ENCODE measurements at regions not wholly inside any gene's neighbourhood (a gene's known extent, or its start where the extent isn't known, plus 50 kb on each side); places are given as distances from the start of the nearest gene placed in this dataset.
A peak's percentile ranks its signal among the peaks of the same experiment; 100 is the strongest.

DNA sequence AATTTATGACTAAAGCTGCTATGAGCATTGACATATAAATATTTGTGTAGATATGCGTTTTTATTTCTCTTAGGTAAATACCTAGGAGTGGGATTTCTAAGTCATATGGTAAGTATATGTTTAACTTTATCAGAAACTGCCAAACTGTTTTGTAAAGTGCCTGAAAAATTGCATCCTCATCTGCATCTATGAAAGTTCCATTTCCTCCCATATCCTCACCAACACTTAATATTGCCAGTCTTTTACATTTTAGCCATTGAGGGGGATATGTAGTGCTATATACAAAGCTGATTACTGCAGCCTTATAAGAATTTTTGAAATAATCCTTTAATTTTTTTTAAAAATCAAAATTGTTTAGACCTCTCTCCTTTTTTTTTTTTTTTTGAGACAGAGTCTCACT lies 123.1 kb upstream of the SPRY4 start:
- Histone ChIP-seq H3K4me1 (ENCODE audit: insufficient read depth, low read length) (peaks cover 12% of the 10 kb centered on the region), H3K4me3 (ENCODE audit: low read length) (no peak overlapping the region), H3K9me3 (ENCODE audit: insufficient read depth, low read depth, low read length) (no peaks in the 10 kb centered on the region; the same call in 1 of the 2 replicates), H3K36me3 (ENCODE audit: insufficient read depth, low read length) (no peaks in the 10 kb centered on the region), H3K27me3 (ENCODE audit: insufficient read depth, low read length) (no peaks in the 10 kb centered on the region), H3K27ac (ENCODE audit: low read depth, low read length) (no peak overlapping the region), H3K9ac (ENCODE audit: low read depth, low read length) (no peak overlapping the region)
- WGBS, result 88% methylated on average over 1 of the region's 1 CpG

DNA sequence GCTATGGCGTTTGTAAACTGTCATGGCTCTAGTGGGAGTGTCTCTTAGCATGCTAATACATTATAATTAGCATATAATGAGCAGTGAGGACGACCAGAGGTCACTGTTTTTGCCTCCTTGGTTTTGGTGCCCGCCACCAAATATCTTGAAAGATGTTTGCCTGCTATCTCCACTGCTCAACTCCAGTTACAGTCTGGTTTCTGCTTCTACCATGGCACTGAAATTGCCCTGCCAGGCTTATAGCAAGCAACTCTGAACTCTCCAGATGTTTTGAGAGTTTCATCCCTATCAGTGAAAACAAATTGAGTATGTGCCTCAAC lies 122.1 kb upstream of the SPRY4 start:
- H3K9me3 ChIP-seq (ENCODE audit: insufficient read depth, low read depth, low read length), result no peaks in the 10 kb centered on the region; the same call in 1 of the 2 replicates
- no peaks in the 10 kb centered on the region for H3K27me3 ChIP-seq (ENCODE audit: insufficient read depth, low read length)
- H3K27ac ChIP-seq (ENCODE audit: low read depth, low read length), result no peak overlapping the region
- no peak overlapping the region for H3K9ac ChIP-seq (ENCODE audit: low read depth, low read length)
- no peaks in the 10 kb centered on the region for H3K36me3 ChIP-seq (ENCODE audit: insufficient read depth, low read length)
- 65% methylated on average over 2 of the region's 3 CpGs for WGBS
- no peak overlapping the region for H3K4me3 ChIP-seq (ENCODE audit: low read length)
- H3K4me1 ChIP-seq (ENCODE audit: insufficient read depth, low read length), result peaks cover 12% of the 10 kb centered on the region

DNA sequence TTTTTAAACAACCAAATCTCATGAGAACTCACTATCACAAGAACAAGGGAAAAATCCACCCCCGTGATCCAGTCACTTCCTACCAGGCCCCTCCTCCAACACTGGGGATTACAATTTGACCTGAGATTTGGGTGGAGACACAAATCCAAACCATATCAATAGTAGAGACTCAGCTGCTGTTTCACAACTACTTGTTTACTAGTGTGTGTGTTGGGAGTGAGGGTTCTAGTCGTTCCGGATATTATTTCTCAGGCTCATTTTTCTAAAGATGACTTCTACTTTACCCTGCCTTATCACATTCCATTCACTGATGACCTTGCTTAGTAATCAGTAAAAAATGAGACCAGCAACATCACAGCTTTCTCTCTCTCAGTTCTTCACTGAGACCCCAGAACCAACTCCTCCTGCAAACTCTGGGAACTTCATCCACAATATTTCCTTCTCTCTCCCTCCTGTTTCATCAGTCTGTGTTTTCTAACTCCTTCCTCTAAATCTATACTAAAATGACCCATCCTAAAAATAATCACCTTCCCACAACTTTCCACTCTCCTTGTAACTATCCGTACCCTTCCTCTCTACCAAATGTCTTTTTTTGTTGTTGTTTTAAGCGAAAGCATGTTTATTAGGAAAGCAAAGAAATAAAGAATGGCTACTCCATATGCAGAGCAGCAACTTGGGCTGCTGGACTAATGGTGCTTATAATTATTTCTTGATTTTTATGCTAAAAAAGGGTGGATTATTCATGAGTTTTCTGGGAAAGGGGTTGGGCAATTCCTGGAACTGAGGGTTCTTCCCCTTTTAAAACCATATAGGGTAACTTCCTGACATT lies 121.5 kb upstream of the SPRY4 start:
- 86% methylated on average over 3 of the region's 5 CpGs for WGBS
- Histone ChIP-seq H3K9ac (ENCODE audit: low read depth, low read length) (no peak overlapping the region), H3K4me1 (ENCODE audit: insufficient read depth, low read length) (peaks cover 12% of the 10 kb centered on the region), H3K9me3 (ENCODE audit: insufficient read depth, low read depth, low read length) (no peaks in the 10 kb centered on the region; the same call in 1 of the 2 replicates), H3K27me3 (ENCODE audit: insufficient read depth, low read length) (no peaks in the 10 kb centered on the region), H3K36me3 (ENCODE audit: insufficient read depth, low read length) (no peaks in the 10 kb centered on the region), H3K4me3 (ENCODE audit: low read length) (no peak overlapping the region), H3K27ac (ENCODE audit: low read depth, low read length) (peak overlapping the region; percentile 17; the same call in 1 of the 2 replicates)

DNA sequence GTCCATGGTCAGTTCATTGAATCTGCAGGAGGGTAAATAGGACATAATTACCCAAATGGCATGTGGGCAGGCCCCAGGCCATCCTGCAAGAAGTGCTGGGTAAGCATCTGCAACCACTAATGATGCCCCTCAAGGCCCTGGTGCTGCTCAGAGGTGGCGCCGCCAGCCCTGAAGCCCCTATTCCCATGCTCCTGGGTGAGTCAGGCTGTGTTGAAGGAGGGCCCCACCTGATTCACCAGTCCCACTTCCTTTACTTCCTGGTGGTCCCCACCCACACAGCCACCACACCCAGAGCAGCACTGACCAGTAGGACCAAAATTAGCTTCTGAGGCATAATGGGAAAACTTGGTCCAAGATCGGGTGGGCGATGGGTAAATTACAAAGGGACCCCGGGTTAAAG lies 120.4 kb upstream of the SPRY4 start:
- no peaks in the 10 kb centered on the region for H3K36me3 ChIP-seq (ENCODE audit: insufficient read depth, low read length)
- peaks cover 12% of the 10 kb centered on the region for H3K4me1 ChIP-seq (ENCODE audit: insufficient read depth, low read length)
- WGBS, result 92% methylated on average over 5 of the region's 5 CpGs
- H3K4me3 ChIP-seq (ENCODE audit: low read length), result no peak overlapping the region
- H3K9me3 ChIP-seq (ENCODE audit: insufficient read depth, low read depth, low read length), result no peaks in the 10 kb centered on the region
- no peaks in the 10 kb centered on the region for H3K27me3 ChIP-seq (ENCODE audit: insufficient read depth, low read length)
- no peak overlapping the region for H3K9ac ChIP-seq (ENCODE audit: low read depth, low read length)
- no peak overlapping the region for H3K27ac ChIP-seq (ENCODE audit: low read depth, low read length)

DNA sequence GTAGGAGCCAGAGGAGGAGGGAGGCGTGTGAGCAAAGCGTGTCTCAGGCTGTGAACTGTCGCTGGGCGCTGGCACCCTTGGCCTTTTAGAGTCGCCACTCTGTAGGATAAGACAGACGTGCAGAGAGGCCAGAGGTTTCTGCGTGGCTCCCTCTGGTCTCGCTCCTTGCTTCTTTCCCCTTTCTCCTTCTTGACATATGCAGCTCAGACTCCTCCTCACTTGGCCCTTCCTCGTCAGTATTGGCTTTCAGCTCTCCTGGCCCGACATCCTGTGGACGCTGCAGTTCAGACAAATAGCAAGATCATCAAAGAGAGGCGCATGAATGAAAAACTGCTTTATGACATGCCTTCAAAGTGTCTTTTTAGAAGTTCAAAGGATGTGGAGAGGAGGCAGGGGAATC lies 116.8 kb upstream of the SPRY4 start:
- no peak overlapping the region for H3K27ac ChIP-seq (ENCODE audit: low read depth, low read length)
- no peak overlapping the region; the same call in 1 of the 2 replicates for H3K9ac ChIP-seq (ENCODE audit: low read depth, low read length)
- no peaks in the 10 kb centered on the region for H3K36me3 ChIP-seq (ENCODE audit: insufficient read depth, low read length)
- no peaks in the 10 kb centered on the region for H3K9me3 ChIP-seq (ENCODE audit: insufficient read depth, low read depth, low read length)
- no peak overlapping the region for H3K4me3 ChIP-seq (ENCODE audit: low read length)
- peaks cover 11% of the 10 kb centered on the region for H3K4me1 ChIP-seq (ENCODE audit: insufficient read depth, low read length)
- WGBS, result 79% methylated on average over 12 of the region's 12 CpGs
- H3K27me3 ChIP-seq (ENCODE audit: insufficient read depth, low read length), result no peaks in the 10 kb centered on the region

DNA sequence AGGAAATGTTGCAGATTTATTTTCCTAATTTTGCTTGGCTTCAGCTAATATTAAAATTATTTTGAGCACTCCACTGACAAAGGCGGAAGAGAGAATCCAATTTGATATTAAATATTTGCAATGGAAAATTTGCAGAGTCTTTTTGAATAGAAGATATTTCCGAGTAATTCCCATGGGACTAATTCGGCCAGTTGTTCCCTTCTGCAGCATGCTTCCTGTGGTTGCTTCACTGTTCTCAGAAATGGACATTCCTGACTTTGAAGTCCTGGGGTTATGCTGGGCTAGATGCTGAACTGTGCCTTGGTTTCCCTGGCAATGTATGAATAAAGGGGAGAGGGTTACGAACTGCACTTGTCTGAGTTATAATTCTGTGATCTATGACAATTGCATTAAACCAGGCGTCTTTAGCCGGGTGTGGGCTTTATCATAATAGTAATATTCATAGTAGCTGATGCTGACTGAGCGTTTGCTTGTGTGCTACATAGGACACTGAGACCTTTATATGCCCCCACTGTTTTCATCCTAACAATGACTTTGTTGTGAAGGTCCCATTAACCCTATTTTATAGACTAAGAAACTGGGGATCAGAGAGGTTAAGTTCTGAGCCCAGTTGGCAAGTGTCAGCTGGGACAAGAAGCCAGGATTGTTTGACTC lies 114.5 kb upstream of the SPRY4 start:
- no peaks in the 10 kb centered on the region for H3K4me1 ChIP-seq (ENCODE audit: insufficient read depth, low read length)
- 95% methylated on average over 7 of the region's 7 CpGs for WGBS
- H3K36me3 ChIP-seq (ENCODE audit: insufficient read depth, low read length), result no peaks in the 10 kb centered on the region
- H3K9ac ChIP-seq (ENCODE audit: low read depth, low read length), result no peak overlapping the region
- no peaks in the 10 kb centered on the region for H3K27me3 ChIP-seq (ENCODE audit: insufficient read depth, low read length)
- no peaks in the 10 kb centered on the region for H3K9me3 ChIP-seq (ENCODE audit: insufficient read depth, low read depth, low read length)
- H3K4me3 ChIP-seq (ENCODE audit: low read length), result no peak overlapping the region
- H3K27ac ChIP-seq (ENCODE audit: low read depth, low read length), result no peak overlapping the region

DNA sequence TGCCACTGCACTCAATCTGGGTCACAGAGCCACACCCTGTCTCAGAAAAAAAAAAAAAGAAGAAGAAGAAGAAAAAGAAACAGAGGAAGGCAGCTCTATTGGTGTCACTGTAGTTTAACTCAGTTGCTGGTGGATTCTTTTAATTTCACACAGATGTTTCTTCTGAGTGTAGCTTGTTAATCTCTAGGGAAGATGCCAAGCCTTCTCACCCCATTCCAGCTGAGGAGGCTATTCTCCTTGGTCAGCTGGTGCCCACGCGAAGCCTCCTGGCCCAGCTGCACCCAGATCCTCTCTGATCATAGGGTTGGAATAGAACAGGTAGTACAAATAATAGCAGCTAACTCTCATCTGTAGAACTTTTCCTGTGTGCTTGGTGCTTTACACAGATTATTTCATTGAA lies 113.8 kb upstream of the SPRY4 start:
- Histone ChIP-seq H3K4me1 (ENCODE audit: insufficient read depth, low read length) (no peaks in the 10 kb centered on the region), H3K9me3 (ENCODE audit: insufficient read depth, low read depth, low read length) (no peaks in the 10 kb centered on the region), H3K27ac (ENCODE audit: low read depth, low read length) (no peak overlapping the region), H3K27me3 (ENCODE audit: insufficient read depth, low read length) (no peaks in the 10 kb centered on the region), H3K9ac (ENCODE audit: low read depth, low read length) (no peak overlapping the region), H3K4me3 (ENCODE audit: low read length) (no peak overlapping the region), H3K36me3 (ENCODE audit: insufficient read depth, low read length) (no peaks in the 10 kb centered on the region)
- WGBS, result 100% methylated on average over 2 of the region's 2 CpGs

DNA sequence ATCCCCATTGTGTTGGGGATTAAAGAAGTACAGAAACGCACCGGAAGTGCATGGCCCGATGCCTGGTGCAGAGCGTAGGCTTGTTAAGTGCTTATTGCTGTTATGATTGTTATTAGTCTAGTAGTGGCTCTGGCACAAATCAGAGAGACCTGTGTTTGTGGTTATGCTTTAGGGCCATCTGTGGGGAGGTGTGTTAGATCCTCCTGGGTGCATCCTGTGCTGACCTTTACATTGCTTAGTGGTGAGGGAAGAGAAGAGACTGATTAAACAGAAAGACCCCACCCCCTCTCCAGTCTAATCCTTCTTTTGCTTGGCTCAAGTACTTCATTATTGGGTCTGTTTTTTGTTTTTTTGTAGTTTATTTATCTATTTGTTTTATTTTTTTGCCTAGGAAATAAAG lies 112.7 kb upstream of the SPRY4 start:
- no peak overlapping the region for H3K4me3 ChIP-seq (ENCODE audit: low read length)
- no peak overlapping the region for H3K27ac ChIP-seq (ENCODE audit: low read depth, low read length)
- no peaks in the 10 kb centered on the region for H3K36me3 ChIP-seq (ENCODE audit: insufficient read depth, low read length)
- no peaks in the 10 kb centered on the region for H3K4me1 ChIP-seq (ENCODE audit: insufficient read depth, low read length)
- WGBS, result 97% methylated on average over 4 of the region's 4 CpGs
- no peak overlapping the region for H3K9ac ChIP-seq (ENCODE audit: low read depth, low read length)
- no peaks in the 10 kb centered on the region for H3K9me3 ChIP-seq (ENCODE audit: insufficient read depth, low read depth, low read length)
- no peaks in the 10 kb centered on the region for H3K27me3 ChIP-seq (ENCODE audit: insufficient read depth, low read length)

DNA sequence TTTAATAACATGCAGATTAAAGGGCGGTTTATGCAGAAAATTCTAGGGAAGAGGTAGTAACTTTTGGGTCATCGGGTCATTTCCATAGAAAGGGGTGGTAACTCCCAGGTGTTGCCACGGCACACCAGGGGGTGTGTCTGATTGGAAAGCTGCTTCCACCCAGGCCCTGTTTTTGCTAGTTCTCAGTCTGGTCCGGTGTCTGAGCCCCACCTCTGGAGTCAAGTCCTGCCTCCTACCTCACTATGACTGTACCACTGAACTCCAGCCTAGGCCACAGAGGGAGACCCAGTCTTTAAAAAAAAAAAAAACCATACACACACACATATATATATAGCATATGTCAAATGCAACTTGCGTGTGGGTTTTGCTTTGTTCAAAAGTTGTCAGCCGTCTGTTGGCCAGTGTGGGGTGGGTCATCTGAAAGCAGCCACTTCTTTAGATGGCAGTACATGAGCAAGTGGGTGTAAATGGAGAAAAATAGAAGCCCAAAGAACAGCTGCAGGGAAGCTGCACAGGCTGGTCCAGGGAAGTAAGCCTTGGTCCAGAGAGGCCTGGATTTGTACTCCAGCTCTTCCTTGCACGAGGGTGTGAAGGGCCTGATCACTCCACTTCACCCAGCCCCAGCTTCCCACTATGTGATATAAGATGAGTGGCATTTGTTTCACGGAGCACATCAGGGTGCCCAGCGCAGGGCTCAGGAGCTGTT lies 110.7 kb upstream of the SPRY4 start:
- H3K4me1 ChIP-seq (ENCODE audit: insufficient read depth, low read length), result no peaks in the 10 kb centered on the region
- H3K9ac ChIP-seq (ENCODE audit: low read depth, low read length), result no peak overlapping the region
- no peaks in the 10 kb centered on the region for H3K36me3 ChIP-seq (ENCODE audit: insufficient read depth, low read length)
- no peaks in the 10 kb centered on the region for H3K27me3 ChIP-seq (ENCODE audit: insufficient read depth, low read length)
- no peak overlapping the region for H3K27ac ChIP-seq (ENCODE audit: low read depth, low read length)
- no peaks in the 10 kb centered on the region for H3K9me3 ChIP-seq (ENCODE audit: insufficient read depth, low read depth, low read length)
- WGBS, result 75% methylated on average over 9 of the region's 9 CpGs
- no peak overlapping the region for H3K4me3 ChIP-seq (ENCODE audit: low read length)

DNA sequence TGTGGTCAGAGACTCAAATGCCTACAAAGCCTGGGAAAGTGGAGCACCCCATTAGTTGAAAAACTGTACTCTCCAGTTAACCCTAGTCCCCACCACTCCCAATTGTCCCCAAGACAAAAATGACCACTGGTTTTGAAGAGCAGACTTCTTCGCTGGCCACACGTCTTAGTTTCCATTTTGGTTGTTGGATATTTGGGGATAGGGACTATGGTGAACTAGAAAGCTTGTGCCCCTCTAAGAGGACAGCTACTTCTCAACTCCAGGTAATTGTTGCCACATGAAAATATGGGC lies 109.4 kb upstream of the SPRY4 start:
- Histone ChIP-seq H3K27ac (ENCODE audit: low read depth, low read length) (no peak overlapping the region), H3K4me3 (ENCODE audit: low read length) (no peak overlapping the region), H3K27me3 (ENCODE audit: insufficient read depth, low read length) (no peaks in the 10 kb centered on the region), H3K9me3 (ENCODE audit: insufficient read depth, low read depth, low read length) (no peaks in the 10 kb centered on the region), H3K36me3 (ENCODE audit: insufficient read depth, low read length) (no peaks in the 10 kb centered on the region), H3K9ac (ENCODE audit: low read depth, low read length) (no peak overlapping the region), H3K4me1 (ENCODE audit: insufficient read depth, low read length) (no peaks in the 10 kb centered on the region)
- WGBS, result 90% methylated on average over 2 of the region's 2 CpGs

DNA sequence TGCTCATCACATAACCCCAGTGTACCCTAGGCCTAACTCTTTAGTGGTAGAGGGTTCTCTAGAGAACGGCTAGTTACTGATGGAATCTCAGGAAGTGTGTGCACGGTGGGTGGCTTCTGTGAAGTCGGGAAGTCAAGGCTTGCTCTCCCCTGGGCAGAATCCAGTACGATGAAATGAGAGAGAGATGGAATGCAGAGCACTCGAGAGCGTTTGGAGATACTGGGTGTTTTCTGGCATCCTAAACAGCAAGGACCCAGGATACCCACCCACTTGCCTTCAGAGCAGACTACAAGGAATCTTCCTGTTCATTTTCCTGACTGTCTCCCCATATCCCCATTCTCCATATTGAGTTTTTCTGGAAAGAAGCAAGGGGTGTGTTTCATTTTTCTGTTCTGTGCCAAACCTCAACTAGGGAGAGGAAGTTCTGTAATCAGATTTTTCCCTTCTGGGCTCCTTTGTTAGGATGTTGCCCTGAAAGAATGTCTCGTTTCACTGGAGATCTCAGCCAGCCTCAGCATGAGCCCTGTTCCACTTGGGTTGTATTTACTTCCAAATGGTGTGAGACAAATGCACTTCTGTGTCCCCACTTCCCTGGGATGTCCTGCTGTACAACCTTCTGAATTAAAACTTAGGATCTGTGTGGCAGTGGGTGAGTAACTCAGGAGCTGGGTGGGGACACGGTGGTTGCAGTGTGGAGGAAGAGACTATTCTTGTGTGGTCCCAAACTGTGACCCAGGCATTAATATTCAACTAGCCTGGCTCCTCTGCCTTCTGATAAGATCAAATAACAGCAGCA lies 108.9 kb upstream of the SPRY4 start:
- Histone ChIP-seq H3K27me3 (ENCODE audit: insufficient read depth, low read length) (no peaks in the 10 kb centered on the region), H3K36me3 (ENCODE audit: insufficient read depth, low read length) (no peaks in the 10 kb centered on the region), H3K9ac (ENCODE audit: low read depth, low read length) (no peak overlapping the region), H3K4me1 (ENCODE audit: insufficient read depth, low read length) (no peaks in the 10 kb centered on the region), H3K9me3 (ENCODE audit: insufficient read depth, low read depth, low read length) (no peaks in the 10 kb centered on the region), H3K27ac (ENCODE audit: low read depth, low read length) (no peak overlapping the region), H3K4me3 (ENCODE audit: low read length) (no peak overlapping the region)
- WGBS, result 71% methylated on average over 8 of the region's 8 CpGs
